ENCODE measurements at regions not wholly inside any gene's neighbourhood (a gene's known extent, or its start where the extent isn't known, plus 50 kb on each side); places are given as distances from the start of the nearest gene placed in this dataset.
A peak's percentile ranks its signal among the peaks of the same experiment; 100 is the strongest.

DNA sequence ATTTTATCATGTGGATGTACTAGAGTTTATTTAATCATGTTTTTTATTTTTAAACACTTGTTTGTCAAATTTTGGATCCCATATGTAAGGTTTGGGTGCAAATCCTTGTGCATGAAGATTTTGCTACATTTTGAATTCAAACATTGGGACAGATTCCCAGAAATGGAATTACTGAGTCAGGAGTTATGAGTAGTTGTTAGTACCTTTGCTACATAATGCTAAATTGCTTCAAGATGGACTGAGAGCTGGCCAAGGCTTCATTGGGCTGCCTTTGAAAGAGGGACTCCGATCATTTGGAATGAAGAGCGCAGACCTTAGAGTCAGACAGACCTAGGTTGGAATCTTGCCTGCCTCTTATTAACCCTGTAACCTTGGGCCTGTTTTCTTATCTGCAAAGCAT, 154.9 kb upstream of the PWP1 start:
- DNase-seq = no peak

DNA sequence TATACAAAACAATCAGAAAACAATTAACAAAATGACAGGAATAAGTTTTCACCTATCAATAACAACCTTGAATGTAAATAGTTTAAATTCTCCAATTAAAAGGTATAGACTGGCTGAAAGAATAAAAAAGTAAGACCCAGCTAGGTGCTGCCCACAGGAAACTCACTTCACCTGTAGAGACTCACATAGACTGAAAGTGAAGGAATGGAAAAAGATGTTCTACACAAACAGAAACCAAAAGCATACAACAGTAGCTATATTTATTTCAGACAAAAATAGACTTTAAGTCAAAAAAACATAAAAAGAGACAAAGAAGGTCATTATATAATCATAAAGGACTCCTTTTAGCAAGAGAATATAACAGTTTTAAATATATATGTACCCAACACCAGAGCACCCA, 152.4 kb upstream of the PWP1 start:
- no peak for DNase-seq

DNA sequence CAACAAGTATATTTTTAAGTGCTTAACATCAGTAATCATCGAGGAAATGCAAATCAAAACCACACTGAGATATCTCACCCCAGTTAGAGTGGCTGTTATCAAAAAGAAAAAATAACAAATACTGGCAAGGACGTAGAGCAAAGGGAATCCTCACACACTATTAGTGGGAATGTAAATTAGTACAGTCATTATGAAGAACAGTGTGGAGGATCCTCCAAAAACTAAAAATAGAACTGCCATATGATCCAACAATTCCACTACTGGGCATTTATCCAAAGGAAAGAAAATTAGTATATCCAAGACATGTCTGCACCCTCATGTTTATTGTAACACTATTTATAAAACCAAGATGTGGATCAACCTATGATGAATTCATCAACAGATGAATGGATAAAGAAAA, 149.0 kb upstream of the PWP1 start:
- no peak for DNase-seq

DNA sequence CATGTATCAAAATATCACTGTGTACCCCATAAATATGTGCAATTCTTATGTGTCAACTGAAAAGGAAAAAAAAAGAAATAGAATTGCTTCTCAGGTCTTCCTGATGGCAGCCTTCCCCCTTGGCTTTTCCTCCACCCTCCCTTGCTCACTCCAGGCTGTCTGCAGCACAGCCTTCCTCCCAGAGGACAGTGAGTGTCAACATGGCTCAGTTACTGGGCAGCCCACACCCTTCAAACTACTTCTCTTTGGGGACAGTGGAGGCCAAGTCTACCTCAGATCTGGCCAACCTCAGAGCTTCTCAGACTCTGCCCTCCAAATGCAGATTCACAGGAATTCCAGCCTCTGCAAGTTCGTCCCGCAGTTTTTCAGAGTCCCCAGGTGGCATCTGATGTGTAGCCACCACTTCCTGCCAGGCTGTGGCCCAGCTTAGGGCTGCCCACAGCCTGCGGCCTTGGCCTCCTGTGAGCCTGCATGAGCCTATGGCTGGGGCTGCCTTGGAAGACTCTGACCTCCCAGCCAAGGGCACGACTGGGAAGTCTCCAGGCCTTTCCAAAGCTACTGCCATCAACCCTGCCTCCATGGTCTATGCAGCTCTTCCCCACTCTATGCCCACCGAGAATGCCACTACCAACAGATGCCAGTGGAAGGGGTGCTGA, 148.0 kb upstream of the PWP1 start:
- no peak for DNase-seq

DNA sequence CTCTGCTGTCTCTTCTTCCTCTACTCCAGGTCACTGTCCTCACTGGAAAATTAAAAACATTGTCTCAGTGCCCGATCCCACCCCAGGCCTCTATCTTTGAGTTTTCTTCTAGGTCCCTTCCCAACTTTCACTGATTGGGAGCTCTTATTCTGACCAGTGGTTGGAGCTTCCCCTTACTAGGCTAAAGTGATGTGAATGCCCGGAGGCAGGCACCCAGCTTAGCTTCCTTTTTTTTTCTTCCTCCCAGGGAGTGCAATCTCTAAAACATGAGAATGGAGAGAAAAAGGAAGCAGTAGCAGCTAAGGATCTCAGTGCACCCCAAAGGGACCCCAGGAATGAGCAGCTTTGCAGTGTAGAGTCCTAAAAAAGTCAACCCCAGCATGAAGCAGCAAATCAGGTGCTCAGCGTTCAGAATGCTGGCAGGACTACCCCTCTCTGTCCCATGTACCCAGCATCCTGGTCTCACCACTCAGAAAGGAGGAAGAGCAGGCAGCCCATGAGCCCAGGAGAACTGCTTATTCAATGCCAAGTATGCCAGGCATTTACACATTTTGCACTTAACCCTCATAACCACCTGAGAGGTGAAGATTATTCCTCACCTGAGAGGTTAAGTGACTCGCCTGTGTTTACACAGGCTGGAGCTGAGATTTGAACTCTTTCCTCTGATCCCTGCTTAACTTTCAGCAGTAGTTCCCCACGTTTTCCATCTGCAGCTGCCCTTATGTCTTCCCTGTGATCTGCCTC, 146.2 kb upstream of the PWP1 start:
- no peak for DNase-seq

DNA sequence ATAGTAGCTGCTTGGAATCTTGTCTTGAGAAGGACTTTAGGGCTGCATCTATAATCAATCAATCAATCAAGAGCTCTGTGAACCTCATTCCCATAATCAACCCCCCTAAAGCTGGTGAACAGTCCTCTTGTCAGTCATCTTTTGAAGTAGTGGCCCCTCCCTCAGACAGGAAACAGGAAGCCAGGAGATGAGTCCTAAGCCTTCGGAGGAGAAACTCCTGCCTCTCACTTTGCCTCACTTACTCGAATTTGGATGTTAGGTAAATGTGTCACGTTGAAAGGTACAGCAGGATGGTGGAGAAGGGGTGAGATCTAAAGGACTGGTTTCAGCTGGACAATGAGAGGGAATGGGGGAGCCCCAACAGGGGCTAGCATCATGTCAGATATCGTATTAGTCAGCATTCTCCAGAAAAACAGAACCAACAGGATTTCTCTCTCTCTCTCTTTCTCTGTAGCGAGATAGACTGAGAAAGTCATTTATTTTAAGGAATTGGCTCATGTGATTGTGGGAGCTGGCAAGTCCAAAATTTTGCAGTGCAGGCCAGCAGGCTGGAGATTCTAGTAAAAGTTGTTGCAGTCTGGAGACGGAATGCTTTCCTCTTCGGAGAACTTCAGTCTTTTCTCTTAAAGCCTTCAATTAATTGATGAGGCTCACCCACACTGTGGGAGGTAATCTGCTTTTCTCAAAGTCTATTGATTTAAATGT, 144.4 kb upstream of the PWP1 start:
- DNase-seq = no peak

DNA sequence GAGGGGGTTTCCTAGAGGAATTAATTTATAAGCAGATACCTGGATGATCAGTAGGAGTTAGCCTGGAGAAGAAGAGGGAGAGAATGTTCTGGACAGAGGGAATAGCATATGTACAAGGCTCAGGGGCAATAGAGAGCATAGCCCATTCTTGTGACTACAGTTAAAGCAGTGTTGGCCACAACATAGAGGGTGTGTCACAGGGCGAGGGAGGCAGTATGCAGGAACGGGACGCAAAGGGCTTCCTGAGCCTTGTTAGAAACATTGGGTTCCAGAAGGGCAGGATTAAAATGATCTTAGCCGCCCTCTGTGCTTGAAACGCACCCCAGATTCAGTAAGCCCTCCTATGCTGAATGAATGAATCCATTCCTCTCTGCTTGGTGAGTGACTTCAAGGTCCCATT, 142.2 kb upstream of the PWP1 start:
- DNase-seq = no peak

DNA sequence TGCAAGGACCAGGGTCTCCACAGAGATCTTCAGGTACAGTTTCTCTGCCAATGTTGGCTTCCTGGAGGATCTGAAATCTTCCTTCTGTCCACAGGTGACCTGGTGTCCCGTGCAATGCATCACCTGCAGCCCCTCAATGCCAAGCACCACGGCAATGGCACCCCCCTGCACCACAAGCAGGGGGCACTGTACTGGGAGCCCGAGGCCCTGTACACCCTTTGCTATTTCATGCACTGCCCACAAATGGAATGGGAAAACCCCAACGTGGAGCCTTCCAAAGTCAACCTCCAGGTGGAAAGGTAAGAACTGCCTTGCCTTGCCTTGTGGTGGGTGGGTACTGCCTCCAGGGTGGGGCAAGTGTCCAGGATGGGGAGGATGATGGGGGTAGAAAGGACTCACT, 141.8 kb upstream of the PWP1 start:
- no peak for DNase-seq

DNA sequence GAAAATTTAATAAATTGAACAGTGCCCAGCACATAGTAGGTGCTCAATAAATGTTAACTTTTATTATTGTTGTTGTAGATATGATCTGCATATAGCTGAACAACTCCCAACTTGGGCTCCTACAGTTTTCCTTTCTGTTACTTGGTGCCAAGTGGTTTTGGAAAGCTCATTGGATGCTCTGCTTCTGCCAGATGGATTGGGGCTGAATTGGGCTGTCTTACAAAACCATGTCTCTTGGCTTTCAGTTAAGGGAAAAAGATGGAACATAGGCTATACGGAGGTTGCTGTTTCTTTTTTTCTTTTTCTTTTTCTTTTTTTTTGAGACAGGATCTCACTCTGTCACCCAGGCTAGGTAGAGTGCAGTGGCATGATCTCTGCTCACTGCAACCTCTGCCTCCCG, 140.7 kb upstream of the PWP1 start:
- no peak for DNase-seq

DNA sequence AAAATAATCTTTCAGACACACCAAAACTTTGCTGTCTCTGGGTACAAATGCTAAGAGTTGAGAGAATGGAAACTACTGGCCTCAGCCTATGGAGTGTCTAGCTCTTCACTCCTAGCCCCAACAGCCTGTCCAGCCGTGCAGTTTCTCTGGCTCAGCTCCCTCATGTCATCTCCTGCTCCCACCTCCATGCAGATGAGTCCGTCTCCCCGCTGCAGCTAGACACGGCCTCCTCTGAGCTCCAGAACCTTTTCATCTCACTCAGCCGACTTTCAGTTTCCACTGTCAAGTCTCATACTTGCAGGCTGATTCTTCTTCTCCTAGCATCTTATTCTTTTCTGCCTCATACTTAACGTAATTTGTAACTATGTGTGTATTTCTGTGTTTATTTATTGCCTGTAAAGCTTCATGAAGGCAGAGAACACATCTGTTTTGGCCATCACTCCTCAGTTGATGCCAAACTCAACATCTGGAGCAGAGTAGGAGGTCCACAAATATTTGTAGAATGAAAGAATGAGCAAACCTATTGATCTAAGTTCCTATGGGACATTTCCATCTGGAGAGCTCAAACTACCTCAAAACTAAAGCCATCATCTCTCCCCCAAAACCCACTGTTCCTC, 139.8 kb upstream of the PWP1 start:
- no peak for DNase-seq

DNA sequence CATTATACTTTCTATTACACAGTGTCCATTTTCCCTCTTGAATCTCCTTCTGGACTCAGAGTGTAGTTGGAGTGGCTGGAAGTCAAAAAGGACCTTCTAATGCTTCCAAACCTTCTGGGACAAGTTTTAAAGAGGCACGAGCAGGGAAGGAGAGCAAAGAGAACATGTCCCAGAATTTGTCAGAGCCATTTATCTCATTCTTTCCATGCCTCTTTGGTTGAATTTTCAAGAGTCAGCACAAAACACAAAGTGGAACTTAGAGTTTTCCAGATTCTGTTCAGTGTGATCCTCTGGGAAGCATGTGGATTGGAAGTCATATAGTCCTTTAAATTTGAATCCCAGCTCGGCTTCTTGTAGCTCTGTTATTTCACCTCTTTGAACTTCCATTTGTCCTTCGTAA, 138.2 kb upstream of the PWP1 start:
- DNase-seq = no peak

DNA sequence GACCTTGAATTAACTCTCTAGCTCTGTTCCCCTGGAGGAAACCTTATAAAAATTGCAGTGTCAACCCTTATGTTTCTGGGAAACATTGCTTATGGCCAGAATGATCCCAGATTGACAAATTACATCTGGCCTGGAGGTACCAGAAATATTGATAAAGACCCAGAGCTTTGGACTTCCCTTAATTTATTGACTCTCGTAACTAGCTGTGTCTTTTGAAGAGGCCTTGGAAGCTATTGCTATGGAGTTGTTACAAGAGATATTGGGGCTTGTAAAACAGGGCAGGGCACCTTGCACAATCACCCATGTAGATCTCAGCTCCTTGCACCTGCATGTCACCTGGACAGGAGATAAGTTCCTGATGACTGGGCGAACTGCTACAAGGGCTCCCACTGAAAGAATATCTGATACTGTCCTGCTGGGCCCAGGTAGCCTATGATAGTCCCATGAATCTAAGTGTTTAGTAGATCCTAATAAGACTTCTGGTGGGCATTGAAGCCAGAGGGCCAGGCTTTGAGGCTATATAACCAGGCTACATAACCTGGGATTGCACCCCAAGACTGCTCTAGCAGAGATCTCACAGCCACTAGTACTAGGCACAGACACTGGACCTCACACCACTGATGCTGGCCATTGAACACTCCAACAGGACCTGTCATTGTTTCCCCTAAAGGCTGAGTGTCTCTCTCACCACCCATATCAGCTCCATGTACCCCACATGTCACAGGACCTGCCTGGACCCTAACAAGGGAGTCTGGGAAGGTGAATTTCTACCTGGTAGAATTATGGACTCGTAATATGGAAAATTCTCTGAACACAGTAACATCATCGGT, 135.7 kb upstream of the PWP1 start:
- DNase-seq = no peak

DNA sequence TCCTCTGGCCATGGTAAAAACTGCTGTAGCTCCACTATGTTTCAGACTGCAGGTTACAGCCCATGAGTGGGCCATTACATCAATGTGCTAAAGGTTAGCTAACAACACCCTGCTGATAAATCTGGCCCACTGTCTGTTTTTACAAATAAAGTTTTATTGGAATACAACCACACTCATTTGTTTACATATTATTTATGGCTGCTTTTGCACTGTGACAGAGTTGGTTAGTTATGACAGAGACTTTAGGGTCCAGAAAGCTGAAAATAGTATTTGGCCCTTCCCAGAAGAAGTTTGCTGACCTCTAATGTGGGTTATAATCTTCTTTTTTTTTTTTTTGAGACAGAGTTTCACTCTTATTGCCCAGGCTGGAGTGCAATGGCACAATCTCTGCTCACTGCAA, 134.2 kb upstream of the PWP1 start:
- no peak for DNase-seq

DNA sequence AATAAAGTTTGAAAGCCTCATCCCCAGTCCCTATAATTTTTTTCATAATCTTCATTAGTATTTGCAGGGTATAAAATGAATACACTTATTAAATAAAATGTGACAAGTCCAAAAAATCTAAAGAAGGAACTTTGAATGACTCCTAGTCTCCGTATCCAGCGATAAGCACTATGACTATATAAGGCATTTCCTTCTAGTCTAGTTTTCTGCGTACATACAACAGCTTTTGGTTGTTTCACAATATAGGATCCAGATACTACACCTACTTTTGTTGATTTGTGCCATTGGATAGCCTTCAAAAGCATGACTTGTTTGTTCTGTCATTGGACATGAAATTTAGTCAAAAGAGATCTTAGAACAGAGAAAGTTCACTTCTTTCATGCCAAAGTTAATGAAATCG, 133.3 kb upstream of the PWP1 start:
- no peak for DNase-seq

DNA sequence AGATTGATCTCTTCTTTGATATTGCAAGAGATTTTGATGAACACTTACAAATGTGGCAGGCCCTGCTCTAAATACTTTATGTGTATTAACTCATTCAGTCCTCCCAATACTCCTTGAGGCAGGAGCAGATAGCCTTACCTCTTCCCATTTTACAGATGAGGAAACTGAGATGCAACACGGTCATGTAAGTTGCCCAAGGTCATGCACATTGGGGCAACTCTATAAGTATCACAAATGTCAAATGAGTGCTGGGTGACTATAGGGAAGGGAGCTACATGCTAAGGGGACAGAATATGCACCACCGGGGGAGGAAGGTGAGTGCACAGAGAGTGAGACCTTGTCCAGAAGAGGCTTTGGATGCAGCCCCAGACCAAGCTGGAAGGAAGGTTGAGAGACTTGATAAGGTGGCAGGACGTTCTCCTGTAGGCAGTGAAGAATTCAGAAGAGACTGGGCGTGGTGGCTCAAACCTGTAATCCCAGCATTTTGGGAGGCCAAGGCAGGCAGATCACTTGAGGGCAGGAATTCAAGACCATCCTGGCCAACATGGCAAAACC, 132.3 kb upstream of the PWP1 start:
- no peak for DNase-seq

DNA sequence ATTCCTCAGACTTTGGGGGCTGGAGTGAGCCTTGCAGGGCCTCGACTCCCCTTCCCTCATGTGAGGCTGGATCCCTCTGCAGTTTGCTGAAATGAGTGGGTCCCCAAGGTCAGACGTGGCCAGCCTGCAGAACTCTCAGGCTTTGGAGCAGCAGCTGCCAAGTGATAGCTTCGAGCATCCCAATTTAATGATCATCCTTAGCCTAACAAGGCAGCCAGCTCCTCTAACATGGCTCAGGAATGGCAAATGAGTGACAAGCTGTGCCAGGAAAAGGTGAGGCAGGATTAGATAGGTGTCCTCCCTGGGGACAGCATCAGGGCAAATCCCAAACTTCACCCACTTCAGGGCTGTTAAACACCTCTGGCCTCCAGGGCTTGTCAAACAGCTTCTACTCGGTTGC, 130.7 kb upstream of the PWP1 start:
- DNase-seq = peak in 1 of 3 experiments; percentile 27

DNA sequence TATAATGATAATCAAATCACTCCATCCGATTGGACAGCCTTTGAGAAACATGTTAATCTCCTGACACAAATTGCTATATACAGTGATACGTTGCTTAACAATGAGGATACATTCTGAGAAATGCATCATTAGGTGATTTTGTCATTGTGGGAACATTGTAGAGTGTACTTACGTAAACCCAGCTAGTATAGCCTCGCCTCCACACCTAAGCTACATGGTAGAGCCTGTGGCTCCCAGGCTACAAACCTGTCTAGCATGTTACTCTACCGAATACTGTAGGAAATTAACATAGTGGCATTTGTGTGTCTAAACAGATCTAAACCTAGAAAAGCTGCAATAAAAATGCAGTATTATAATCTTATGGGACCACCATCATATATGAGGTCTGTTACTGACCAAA, 128.6 kb upstream of the PWP1 start:
- DNase-seq = no peak

DNA sequence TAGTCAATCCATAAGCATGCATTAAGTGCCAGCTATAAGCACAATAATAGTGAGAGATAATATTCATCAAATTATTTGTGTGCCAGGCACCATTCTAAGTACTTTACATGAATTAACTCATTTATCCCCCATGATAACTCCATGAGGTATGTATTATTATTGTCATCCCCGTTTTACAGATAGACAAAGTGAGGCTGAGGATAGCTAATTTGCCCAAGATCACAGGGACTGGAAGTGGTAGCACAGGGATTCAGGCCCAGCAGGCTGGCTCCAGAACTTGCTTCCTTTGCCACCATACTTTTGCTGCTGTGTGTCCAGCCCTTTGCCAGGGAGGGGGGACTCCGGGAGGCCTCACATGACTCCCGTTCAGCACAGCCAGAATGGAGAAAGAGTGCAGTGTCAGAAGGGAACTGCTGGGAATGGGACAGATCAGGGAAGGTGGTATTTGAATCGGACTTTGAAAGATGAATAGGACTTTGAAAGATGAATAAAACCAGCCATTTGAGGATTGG, 128.0 kb upstream of the PWP1 start:
- no peak for DNase-seq

DNA sequence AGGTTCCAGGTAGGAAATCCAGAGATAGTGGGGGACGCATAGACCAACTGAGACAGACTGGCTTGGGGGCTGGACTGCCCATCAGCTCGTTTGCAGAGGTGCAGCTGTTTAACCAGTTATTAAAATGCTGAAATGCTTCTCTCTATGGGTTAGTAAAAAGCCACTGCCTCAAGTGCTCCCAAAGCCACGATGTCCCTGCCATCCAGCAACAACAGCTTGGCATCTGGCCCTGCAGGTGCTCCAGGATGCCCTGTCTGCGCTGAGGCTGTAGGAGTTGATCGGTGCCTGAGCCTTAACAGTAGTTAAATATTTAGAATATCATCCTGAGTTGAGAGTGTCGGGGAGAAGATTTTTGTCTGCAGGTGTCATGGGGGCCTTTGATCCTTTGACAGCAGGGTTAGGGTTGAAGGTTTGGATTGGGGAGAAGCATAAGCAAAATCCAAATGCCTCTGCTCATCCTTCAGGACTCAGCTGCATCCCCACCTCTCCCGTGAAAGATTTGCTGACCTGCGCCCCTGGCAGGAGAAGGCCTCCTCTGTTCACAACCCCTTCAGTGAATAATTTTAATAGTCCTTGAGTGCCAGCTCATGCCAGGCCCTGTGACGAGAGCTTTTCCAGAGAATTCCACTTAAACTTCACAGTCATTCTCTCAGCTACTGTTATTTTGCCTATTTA, 127.3 kb upstream of the PWP1 start:
- peak in 2 of 3 experiments; percentile 17 to 31 for DNase-seq

DNA sequence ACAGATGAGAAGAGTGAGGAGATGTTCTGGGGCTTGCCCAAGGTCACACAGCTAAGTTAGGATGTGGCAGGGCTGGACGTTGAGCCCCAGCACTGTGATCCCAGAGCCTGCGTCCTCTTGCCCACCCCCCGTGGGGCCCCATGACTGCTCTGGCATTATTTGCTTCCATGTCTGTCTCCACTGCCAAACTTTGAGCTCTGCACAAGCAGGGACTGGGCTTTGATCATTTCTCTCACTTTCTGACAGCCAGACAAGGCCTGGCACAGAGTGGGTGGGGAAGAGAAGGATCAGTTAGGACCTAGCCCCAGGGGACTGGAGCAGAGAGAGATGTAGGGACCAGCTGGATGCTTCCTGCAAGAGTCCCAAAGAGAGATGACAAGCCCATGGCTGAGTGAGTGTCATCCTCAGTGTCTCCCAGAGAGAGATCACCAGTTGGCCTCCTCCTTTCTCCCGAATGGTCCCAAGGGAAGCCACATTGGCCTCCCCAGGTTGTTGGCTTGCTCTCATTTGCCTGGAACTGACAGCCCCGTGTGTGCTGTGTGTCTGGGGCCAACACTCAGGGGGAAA, 126.7 kb upstream of the PWP1 start:
- no peak for DNase-seq

DNA sequence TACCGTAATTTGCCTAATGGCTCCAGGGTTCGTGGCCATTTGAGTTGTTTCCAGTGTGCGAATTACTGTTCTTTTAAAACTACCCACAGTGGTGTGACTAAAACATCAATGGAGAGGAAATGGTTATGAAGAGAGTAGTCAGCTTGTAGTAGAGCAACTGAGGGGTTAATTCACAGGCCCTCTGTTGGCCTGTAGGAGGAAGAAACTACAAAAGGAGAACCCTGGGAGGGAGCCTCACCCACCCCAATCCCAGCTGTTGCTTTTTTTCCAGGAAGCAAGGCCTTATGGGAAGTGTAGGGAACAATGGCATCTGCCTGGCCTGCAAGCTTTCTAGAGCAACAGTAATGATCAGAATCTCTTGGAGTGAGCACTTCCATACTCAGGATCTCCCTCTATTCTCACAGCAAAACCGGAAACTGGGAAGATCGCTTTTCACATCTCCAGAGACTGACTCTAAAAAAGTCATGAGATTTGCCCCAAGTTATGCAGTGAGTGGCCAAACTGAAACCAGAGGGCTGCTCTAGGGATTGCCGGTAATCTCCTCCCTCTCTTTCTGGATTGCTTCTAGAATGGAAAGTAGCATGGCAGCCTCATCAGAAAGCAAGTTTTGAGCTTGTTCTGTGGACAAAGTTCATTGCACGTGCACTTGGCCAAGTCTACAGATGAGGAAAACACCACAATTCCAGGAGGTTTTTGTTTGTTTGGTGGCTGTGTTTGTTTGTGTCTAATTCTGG, 125.3 kb upstream of the PWP1 start:
- DNase-seq = peak in 1 of 3 experiments; percentile 27
